Progenitor cell of endocrine pancreas (in vitro differentiated cells): ENCODE measurements at regions not wholly inside any gene's neighbourhood (a gene's known extent, or its start where the extent isn't known, plus 50 kb on each side); places are given as distances from the start of the nearest gene placed in this dataset.

ENCODE experiments used
- DNase-seq: peaks from one replicate; pipeline ENCODE4 v3.0.0; 2021; ENCODE audit warnings: low spot score; ENCODE audit not compliant: unreplicated experiment
- H3K27ac Mint-ChIP-seq: 2 replicates; pipeline ENCODE4 v1.8.0; 2021; ENCODE audit warnings: mild to moderate bottlenecking, moderate library complexity, mixed read lengths
- H3K27me3 Mint-ChIP-seq: 2 replicates; pipeline ENCODE4 v1.8.0; 2021; ENCODE audit warnings: mixed read lengths
- H3K36me3 Mint-ChIP-seq: 2 replicates; pipeline ENCODE4 v1.8.0; 2022; ENCODE audit warnings: mixed read lengths; ENCODE audit not compliant: insufficient read depth
- H3K4me1 Mint-ChIP-seq: 2 replicates; pipeline ENCODE4 v1.8.0; 2021; ENCODE audit warnings: low read depth, mixed read lengths
- H3K4me3 Mint-ChIP-seq: 2 replicates; pipeline ENCODE4 v1.8.0; 2021; ENCODE audit warnings: low read depth, mild to moderate bottlenecking, moderate library complexity, mixed read lengths
- H3K9me3 Mint-ChIP-seq: 2 replicates; pipeline ENCODE4 v1.8.0; 2021; ENCODE audit warnings: low read depth, mixed read lengths
- TF ChIP-seq, protein P1 (sequence below): fragments of 200-600 bp; sonication (generic); IDR thresholded peaks from one replicate; pipeline ENCODE4 v1.5.0; 2021; ENCODE audit warnings: antibody characterized with exemption, mild to moderate bottlenecking; ENCODE audit not compliant: unreplicated experiment

- Mint-ChIP-seq H3K4me1 (peaks cover 5% of the 10 kb centered on the region), H3K4me3 (no peak overlapping the region)
These were observed 536.7 kb upstream of the TNP1 start for GRCh38 chr2:217396586-217396985.

DNA sequence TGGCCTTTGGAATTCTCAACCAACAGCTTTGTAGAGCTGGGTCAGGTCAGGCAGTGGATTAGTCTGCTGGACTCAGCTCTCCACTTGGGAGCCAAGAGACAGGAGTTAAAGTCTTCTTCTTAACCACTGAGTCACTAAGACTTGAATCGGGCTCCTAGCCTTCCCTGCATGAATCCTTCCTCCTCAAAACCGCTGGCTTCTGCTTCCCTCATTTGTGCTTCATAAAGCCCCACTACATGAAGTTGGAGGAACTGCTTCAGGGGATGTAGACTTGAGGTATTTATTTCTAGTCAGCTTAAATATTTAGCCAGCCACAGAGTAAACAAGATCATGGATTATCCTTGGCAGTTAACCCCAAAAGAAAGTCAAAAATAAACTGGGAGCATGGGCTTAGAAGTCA, 536.3 kb upstream of the TNP1 start:
- Mint-ChIP-seq H3K4me1 (peaks cover 5% of the 10 kb centered on the region), H3K27me3 (no peaks in the 10 kb centered on the region), H3K27ac (no peak overlapping the region), H3K9me3 (peaks cover 12% of the 10 kb centered on the region), H3K4me3 (no peak overlapping the region), H3K36me3 (peaks cover 7% of the 10 kb centered on the region)
- DNase-seq = no peak
- TF ChIP-seq, protein P1, sequence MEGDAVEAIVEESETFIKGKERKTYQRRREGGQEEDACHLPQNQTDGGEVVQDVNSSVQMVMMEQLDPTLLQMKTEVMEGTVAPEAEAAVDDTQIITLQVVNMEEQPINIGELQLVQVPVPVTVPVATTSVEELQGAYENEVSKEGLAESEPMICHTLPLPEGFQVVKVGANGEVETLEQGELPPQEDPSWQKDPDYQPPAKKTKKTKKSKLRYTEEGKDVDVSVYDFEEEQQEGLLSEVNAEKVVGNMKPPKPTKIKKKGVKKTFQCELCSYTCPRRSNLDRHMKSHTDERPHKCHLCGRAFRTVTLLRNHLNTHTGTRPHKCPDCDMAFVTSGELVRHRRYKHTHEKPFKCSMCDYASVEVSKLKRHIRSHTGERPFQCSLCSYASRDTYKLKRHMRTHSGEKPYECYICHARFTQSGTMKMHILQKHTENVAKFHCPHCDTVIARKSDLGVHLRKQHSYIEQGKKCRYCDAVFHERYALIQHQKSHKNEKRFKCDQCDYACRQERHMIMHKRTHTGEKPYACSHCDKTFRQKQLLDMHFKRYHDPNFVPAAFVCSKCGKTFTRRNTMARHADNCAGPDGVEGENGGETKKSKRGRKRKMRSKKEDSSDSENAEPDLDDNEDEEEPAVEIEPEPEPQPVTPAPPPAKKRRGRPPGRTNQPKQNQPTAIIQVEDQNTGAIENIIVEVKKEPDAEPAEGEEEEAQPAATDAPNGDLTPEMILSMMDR = no peak

More at GRCh38 chr2:217396586-217396985, 536.7 kb upstream of the TNP1 start:
- H3K36me3 Mint-ChIP-seq = peaks cover 4% of the 10 kb centered on the region
- TF ChIP-seq, protein P1 = no peak
- H3K27ac Mint-ChIP-seq = no peak overlapping the region
- H3K9me3 Mint-ChIP-seq = peaks cover 8% of the 10 kb centered on the region
- no peak for DNase-seq
- no peaks in the 10 kb centered on the region for H3K27me3 Mint-ChIP-seq

- H3K36me3 Mint-ChIP-seq = peaks cover 10% of the 10 kb centered on the region
- TF ChIP-seq, protein P1 = no peak
- peaks cover 18% of the 10 kb centered on the region for H3K9me3 Mint-ChIP-seq
- no peak overlapping the region for H3K27ac Mint-ChIP-seq
- H3K4me1 Mint-ChIP-seq = peaks cover 5% of the 10 kb centered on the region
- H3K4me3 Mint-ChIP-seq = no peak overlapping the region
- H3K27me3 Mint-ChIP-seq = no peaks in the 10 kb centered on the region
- no peak for DNase-seq
These were observed 534.9 kb upstream of the TNP1 start for GRCh38 chr2:217394510-217395351.

GRCh38 chr2:217393585-217394032, 533.7 kb upstream of the TNP1 start:
- Mint-ChIP-seq H3K4me3 (no peak overlapping the region), H3K27ac (no peak overlapping the region), H3K27me3 (no peaks in the 10 kb centered on the region), H3K36me3 (peaks cover 10% of the 10 kb centered on the region), H3K4me1 (peaks cover 5% of the 10 kb centered on the region), H3K9me3 (peaks cover 18% of the 10 kb centered on the region)
- DNase-seq = no peak
- TF ChIP-seq, protein P1 = no peak

GRCh38 chr2:217392930-217393584, 533.2 kb upstream of the TNP1 start:
- no peak for DNase-seq
- Mint-ChIP-seq H3K27ac (no peak overlapping the region), H3K9me3 (peaks cover 18% of the 10 kb centered on the region), H3K4me1 (peaks cover 6% of the 10 kb centered on the region), H3K36me3 (peaks cover 10% of the 10 kb centered on the region), H3K27me3 (no peaks in the 10 kb centered on the region), H3K4me3 (no peak overlapping the region)
- TF ChIP-seq, protein P1 = no peak
